KOPT-K1 (cell line): ENCODE measurements at regions not wholly inside any gene's neighbourhood (a gene's known extent, or its start where the extent isn't known, plus 50 kb on each side); places are given as distances from the start of the nearest gene placed in this dataset.
"Not testable (repeated sequence)": the region's sequence is repeated elsewhere in the genome, so short reads cannot be mapped to it uniquely, and the experiment has no call there.

ENCODE experiments used
- H3K27ac ChIP-seq: fragments of 200-600 bp; sonication (generic); 2 replicates; pipeline ENCODE4 v1.5.1; 2016; ENCODE audit warnings: antibody characterized with exemption, mild to moderate bottlenecking, low read depth, low read length; ENCODE audit not compliant: poor library complexity, severe bottlenecking
- H3K36me3 ChIP-seq: fragments of 200-600 bp; sonication (generic); 2 replicates; pipeline ENCODE4 v1.5.1; 2017; ENCODE audit warnings: antibody characterized with exemption, mild to moderate bottlenecking, low read length, moderate library complexity; ENCODE audit not compliant: insufficient read depth
- H3K9me3 ChIP-seq: fragments of 200-600 bp; sonication (generic); 2 replicates; pipeline ENCODE4 v1.5.1; 2017; ENCODE audit warnings: antibody characterized with exemption, low read length, mild to moderate bottlenecking; ENCODE audit not compliant: insufficient read depth, poor library complexity, severe bottlenecking

GRCh38 chr18:10157706-10158105 is 243.9 kb downstream of the VAPA start:
- no peaks in the 10 kb centered on the region for H3K36me3 ChIP-seq
- H3K27ac ChIP-seq, result no peak overlapping the region
- no peaks in the 10 kb centered on the region for H3K9me3 ChIP-seq

DNA sequence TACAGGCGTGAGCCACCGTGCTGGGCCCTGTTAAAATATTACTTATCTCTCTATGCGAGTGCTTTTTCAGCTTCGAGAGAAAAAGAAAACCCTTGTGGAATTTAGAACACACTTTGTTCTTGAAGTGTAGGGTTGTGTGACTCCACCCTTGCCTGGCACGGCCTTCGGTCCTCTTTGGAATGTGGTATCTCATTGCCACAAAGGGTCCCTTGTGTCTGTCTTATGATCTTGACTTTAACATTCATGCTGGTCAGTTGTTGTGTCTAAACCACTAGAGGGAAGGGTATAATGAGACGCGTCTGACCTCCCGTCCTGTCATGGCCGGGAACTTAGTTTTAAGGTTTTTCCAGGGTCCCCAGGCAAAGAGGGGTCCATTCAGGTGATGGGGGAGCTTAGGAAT is 246.4 kb downstream of the VAPA start:
- Histone ChIP-seq H3K36me3 (no peaks in the 10 kb centered on the region), H3K9me3 (no peaks in the 10 kb centered on the region), H3K27ac (no peak overlapping the region)

- Histone ChIP-seq H3K27ac (no peak overlapping the region), H3K36me3 (no peaks in the 10 kb centered on the region), H3K9me3 (no peaks in the 10 kb centered on the region)
Measured at GRCh38 chr18:10161315-10161714, 247.5 kb downstream of the VAPA start.

GRCh38 chr18:10162340-10162739 is 248.5 kb downstream of the VAPA start:
- no peak overlapping the region for H3K27ac ChIP-seq

DNA sequence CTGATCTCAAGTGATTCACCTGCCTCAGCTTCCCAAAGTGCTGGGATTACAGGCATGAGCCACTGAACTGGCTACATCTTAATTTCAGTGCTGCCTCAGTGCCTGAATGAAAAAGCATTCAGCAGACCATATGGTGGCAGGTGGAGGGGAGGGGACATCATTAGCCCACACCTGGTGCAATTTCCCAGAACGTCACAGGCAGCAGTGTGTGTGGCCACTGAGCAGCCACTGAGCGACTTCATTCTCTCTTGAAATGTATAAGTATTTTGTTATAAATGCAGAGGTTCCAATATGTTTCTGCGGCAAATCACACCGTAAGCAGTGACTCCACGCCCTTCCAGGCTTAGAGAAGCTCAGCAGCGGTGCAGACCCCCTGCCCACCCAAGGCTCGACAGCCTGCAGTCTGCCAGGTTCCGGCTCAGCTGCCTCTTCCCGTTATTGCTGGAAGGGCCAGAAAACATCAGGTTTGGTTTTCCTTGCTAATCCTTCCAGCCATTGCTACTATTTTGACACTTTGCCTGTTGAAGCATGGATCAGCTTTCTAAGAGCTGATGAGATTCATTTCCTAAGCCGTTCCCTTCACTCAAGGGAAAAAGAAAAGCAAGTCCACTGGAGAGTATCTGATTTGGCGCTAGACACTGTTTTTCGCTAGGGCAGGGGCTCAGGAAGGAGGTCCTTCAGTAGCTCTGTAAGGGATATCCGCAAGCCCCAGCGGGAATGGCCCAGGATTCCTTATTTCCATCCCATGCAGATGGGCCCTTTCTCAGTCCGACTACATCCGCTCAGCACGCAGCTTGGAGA is 250.7 kb downstream of the VAPA start:
- H3K36me3 ChIP-seq, result no peaks in the 10 kb centered on the region
- no peak overlapping the region for H3K27ac ChIP-seq
- no peaks in the 10 kb centered on the region for H3K9me3 ChIP-seq

More at GRCh38 chr18:10162340-10162739, 248.5 kb downstream of the VAPA start:
- no peaks in the 10 kb centered on the region for H3K9me3 ChIP-seq
- H3K36me3 ChIP-seq, result no peaks in the 10 kb centered on the region

- no peaks in the 10 kb centered on the region for H3K36me3 ChIP-seq
- H3K27ac ChIP-seq, result no peak overlapping the region
- H3K9me3 ChIP-seq, result no peaks in the 10 kb centered on the region
Measured at GRCh38 chr18:10166164-10166807, 252.5 kb downstream of the VAPA start.

DNA sequence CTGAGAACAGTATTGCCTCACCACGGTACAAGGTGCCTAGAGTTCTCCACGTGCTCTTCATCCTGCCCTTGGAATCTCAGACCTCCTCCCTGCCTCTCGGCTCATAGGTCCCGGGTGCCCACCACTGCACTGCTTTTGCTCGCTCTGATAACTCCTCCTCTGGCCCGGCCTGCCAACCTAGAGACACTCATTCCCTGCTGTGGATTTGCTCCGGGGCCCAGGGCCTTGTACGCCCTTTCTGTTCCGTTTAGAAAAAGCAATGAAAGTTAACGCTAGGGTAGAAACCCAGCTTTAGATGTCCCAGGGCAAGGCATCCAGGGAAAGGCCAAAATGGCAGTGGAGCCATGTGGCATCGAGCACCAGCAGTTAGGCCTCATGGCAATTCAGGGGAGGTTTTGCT is 253.9 kb downstream of the VAPA start:
- Histone ChIP-seq H3K36me3 (no peaks in the 10 kb centered on the region), H3K9me3 (no peaks in the 10 kb centered on the region), H3K27ac (no peak overlapping the region)

DNA sequence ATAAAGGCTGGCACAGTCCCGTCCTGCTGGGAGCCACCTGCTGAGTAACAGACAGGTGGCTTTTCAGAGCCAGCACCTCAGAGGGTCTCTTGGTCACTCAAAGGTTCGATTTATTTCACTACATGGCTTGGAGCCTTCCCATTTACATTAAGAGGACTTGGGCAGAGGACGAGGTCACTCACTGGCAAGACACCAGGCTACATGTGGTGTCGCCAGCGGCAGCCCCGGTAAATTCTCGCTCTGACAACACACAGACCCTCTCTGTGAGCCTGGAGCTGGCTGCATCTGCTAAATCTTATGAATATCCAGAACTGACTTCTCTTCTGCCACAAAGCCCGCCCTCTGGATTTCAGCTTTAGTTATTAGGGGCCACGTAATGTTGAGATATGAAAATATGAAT is 254.7 kb downstream of the VAPA start:
- no peaks in the 10 kb centered on the region for H3K9me3 ChIP-seq
- H3K27ac ChIP-seq, result no peak overlapping the region
- no peaks in the 10 kb centered on the region for H3K36me3 ChIP-seq

DNA sequence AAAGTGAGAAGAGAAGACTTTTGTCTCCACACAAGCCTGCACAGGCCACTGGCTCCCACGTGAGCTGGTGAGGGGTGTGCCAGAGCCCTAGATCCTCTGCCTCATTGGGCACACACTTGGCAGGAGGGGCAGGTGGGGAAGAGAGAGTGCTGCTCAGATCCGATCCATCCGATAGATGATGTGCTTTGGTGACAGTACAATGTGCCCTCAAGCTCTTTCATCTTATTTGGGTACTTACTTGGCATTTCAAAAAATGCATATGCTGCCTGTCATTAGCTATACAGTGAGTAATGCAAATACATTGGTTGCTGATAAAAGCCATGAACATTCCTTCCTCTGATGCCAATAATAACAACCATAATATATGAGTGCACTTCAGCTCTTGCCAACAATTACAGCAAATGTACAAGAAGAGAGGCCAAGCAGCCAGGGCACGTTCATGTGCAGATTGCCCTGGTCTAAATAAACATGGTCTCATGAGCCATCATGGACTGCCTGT is 255.3 kb downstream of the VAPA start:
- no peaks in the 10 kb centered on the region for H3K9me3 ChIP-seq
- H3K36me3 ChIP-seq, result no peaks in the 10 kb centered on the region
- no peak overlapping the region for H3K27ac ChIP-seq

- no peaks in the 10 kb centered on the region for H3K36me3 ChIP-seq
- no peak overlapping the region for H3K27ac ChIP-seq
- H3K9me3 ChIP-seq, result no peaks in the 10 kb centered on the region
Measured at GRCh38 chr18:10169814-10170213, 256.0 kb downstream of the VAPA start.

- Histone ChIP-seq H3K36me3 (no peaks in the 10 kb centered on the region), H3K9me3 (no peaks in the 10 kb centered on the region)
Measured at GRCh38 chr18:10170375-10170774, 256.6 kb downstream of the VAPA start.

GRCh38 chr18:10175333-10175732 is 261.5 kb downstream of the VAPA start:
- H3K9me3 ChIP-seq, H3K36me3 ChIP-seq, H3K27ac ChIP-seq: not testable (repeated sequence)

More at GRCh38 chr18:10170375-10170774, 256.6 kb downstream of the VAPA start:
- no peak overlapping the region for H3K27ac ChIP-seq

- not testable (repeated sequence) for H3K36me3 ChIP-seq, H3K9me3 ChIP-seq, H3K27ac ChIP-seq
Measured at GRCh38 chr18:10179326-10179725, 265.5 kb downstream of the VAPA start.

- Histone ChIP-seq H3K36me3 (no peaks in the 10 kb centered on the region), H3K9me3 (peaks cover 15% of the 10 kb centered on the region), H3K27ac (no peak overlapping the region)
Measured at GRCh38 chr18:10182009-10182624, 268.3 kb downstream of the VAPA start.

- Histone ChIP-seq H3K36me3 (no peaks in the 10 kb centered on the region), H3K9me3 (peaks cover 15% of the 10 kb centered on the region), H3K27ac (no peak overlapping the region)
Measured at GRCh38 chr18:10184776-10185175, 269.7 kb upstream of the APCDD1 start.
